GM12874 (cell line): ENCODE measurements at regions not wholly inside any gene's neighbourhood (a gene's known extent, or its start where the extent isn't known, plus 50 kb on each side); places are given as distances from the start of the nearest gene placed in this dataset.

Experiments used
- CTCF ChIP-seq: IDR thresholded peaks from 2 replicates; pipeline ENCODE4 v1.5.1; 2011; ENCODE audit warnings: low read depth, mild to moderate bottlenecking, control low read depth, low read length, moderate library complexity; ENCODE audit not compliant: insufficient read depth

- no peak for TF ChIP-seq CTCF
Observed at GRCh38 chr3:43214616-43215015, 71.7 kb upstream of the SNRK start.

GRCh38 chr3:43213631-43214030, 72.7 kb upstream of the SNRK start:
- TF ChIP-seq CTCF, result no peak

GRCh38 chr3:43212914-43213611, 73.3 kb upstream of the SNRK start:
- no peak for TF ChIP-seq CTCF

GRCh38 chr3:43211681-43212080, 74.7 kb upstream of the SNRK start:
- TF ChIP-seq CTCF, result no peak

- TF ChIP-seq CTCF, result no peak
Observed at GRCh38 chr3:43210049-43211027, 76.0 kb upstream of the SNRK start.

GRCh38 chr3:43207628-43208085, 78.7 kb upstream of the SNRK start:
- no peak for TF ChIP-seq CTCF

- no peak for TF ChIP-seq CTCF
Observed at GRCh38 chr3:43206632-43207031, 79.7 kb upstream of the SNRK start.
